ENCODE measurements at regions not wholly inside any gene's neighbourhood (a gene's known extent, or its start where the extent isn't known, plus 50 kb on each side); places are given as distances from the start of the nearest gene placed in this dataset.

- 59 to 68% (median 62%) methylated on average over 6 of the region's 6 CpGs for whole genome bisulfite sequencing, 4 donors
- no peak for DNase-seq
- no peak overlapping the region for H3K4me3 ChIP-seq
- H3K36me3 ChIP-seq = no peaks in the 10 kb centered on the region
- no peak overlapping the region for H3K27ac ChIP-seq
- H3K9me3 ChIP-seq = peaks cover 0 to 27% (median 17%) of the 10 kb centered on the region in 12 donors
- H3K27me3 ChIP-seq = peaks cover 0 to 4% (median 0%) of the 10 kb centered on the region in 9 donors
- no peaks in the 10 kb centered on the region for H3K4me1 ChIP-seq
- no peak for ATAC-seq
- intact Hi-C loops (cut with DNase I) = no loop called here
- TF ChIP-seq, protein P1, sequence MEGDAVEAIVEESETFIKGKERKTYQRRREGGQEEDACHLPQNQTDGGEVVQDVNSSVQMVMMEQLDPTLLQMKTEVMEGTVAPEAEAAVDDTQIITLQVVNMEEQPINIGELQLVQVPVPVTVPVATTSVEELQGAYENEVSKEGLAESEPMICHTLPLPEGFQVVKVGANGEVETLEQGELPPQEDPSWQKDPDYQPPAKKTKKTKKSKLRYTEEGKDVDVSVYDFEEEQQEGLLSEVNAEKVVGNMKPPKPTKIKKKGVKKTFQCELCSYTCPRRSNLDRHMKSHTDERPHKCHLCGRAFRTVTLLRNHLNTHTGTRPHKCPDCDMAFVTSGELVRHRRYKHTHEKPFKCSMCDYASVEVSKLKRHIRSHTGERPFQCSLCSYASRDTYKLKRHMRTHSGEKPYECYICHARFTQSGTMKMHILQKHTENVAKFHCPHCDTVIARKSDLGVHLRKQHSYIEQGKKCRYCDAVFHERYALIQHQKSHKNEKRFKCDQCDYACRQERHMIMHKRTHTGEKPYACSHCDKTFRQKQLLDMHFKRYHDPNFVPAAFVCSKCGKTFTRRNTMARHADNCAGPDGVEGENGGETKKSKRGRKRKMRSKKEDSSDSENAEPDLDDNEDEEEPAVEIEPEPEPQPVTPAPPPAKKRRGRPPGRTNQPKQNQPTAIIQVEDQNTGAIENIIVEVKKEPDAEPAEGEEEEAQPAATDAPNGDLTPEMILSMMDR (IDR thresholded peaks at IDR 0.05) = no peak
- TF ChIP-seq POLR2A (IDR thresholded peaks at IDR 0.05) = no peak
Measured at GRCh38 chr15:57872281-57873030, 165.9 kb downstream of the POLR2M start.

DNA sequence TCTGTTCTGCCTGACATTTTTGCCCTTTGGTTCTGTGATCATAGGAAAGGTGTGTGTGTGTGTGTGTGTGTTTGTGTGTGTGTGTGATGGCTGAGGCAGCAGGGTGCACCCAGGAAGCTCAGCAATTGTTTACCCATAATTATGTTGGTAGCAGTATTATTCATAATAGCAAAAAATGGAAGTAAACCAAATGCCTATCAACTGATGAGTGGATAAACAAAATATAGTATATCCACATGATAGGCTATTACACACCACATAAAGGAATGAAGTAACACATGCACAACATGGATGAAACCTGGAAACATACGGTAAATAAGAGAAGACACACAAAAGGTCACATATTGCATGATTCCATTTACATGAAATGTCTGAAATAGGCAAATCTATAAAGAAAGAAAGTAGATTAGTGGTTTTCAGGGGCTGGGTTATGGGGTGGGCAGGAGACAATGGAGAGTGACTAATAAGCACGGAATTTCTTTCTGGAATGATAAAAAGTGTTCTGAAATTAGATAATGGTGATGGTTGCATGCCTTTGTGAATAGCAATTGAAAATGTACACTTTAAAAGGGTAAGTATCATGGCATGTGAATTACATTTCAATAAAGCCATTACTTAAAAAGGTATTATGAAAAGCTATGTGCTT, 167.2 kb downstream of the POLR2M start:
- Histone ChIP-seq H3K27ac (no peak overlapping the region), H3K4me1 (no peaks in the 10 kb centered on the region), H3K9me3 (peaks cover 0 to 27% (median 17%) of the 10 kb centered on the region in 12 donors), H3K36me3 (no peaks in the 10 kb centered on the region), H3K4me3 (no peak overlapping the region), H3K27me3 (no peaks in the 10 kb centered on the region)
- ATAC-seq (no peak), DNase-seq (no peak)
- 81 to 87% (median 86%) methylated on average over 2 of the region's 2 CpGs for WGBS, 4 donors
- TF ChIP-seq, protein P1 (IDR thresholded peaks at IDR 0.05) = no peak
- TF ChIP-seq POLR2A (IDR thresholded peaks at IDR 0.05) = no peak
- intact Hi-C loops (cut with DNase I) = no loop called here

DNA sequence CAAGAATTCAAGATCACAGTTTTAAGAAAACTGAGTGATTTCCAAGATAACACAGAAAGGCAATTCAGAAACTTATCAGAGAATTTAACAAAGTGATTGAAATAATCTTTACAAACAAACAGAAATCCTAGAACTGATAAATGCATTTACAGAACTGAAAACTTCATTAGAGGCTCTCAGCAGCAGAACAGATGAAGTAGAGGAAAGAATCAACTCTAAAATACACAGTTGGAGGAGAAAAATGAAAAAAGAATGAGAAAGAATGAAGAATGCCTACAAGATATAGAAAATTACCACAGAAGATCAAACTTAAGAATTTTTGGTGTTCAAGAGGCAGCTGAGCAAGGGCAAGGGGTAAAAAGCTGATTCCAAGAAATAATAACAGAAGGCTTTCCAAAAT, 168.8 kb downstream of the POLR2M start:
- intact Hi-C loops (cut with DNase I) = no loop called here
- Histone ChIP-seq H3K4me1 (no peaks in the 10 kb centered on the region), H3K4me3 (no peak overlapping the region), H3K27ac (no peak overlapping the region), H3K36me3 (no peaks in the 10 kb centered on the region), H3K9me3 (peaks cover 0 to 27% (median 17%) of the 10 kb centered on the region in 12 donors), H3K27me3 (no peaks in the 10 kb centered on the region)
- ATAC-seq (no peak), DNase-seq (no peak)
- no peak for TF ChIP-seq POLR2A (IDR thresholded peaks at IDR 0.05)
- TF ChIP-seq, protein P1 (IDR thresholded peaks at IDR 0.05) = no peak

GRCh38 chr15:57878573-57878972, 172.1 kb downstream of the POLR2M start:
- Histone ChIP-seq H3K4me1 (no peaks in the 10 kb centered on the region), H3K27me3 (no peaks in the 10 kb centered on the region), H3K27ac (no peak overlapping the region), H3K36me3 (no peaks in the 10 kb centered on the region), H3K9me3 (peaks cover 0 to 27% (median 17%) of the 10 kb centered on the region in 12 donors), H3K4me3 (no peak overlapping the region)
- intact Hi-C loops (cut with DNase I) = no loop called here
- TF ChIP-seq, protein P1 (IDR thresholded peaks at IDR 0.05) = no peak
- no peak for TF ChIP-seq POLR2A (IDR thresholded peaks at IDR 0.05)
- WGBS, 4 donors = 56 to 82% (median 66%) methylated on average over 2 of the region's 2 CpGs
- ATAC-seq (no peak), DNase-seq (no peak)

Data from heart left ventricle (tissue), 16 donors.